Right lobe of liver (tissue), 6 donors: ENCODE measurements at regions not wholly inside any gene's neighbourhood (a gene's known extent, or its start where the extent isn't known, plus 50 kb on each side); places are given as distances from the start of the nearest gene placed in this dataset.
"Not testable (repeated sequence)": the region's sequence is repeated elsewhere in the genome, so short reads cannot be mapped to it uniquely, and the experiment has no call there.

ENCODE experiments used
- ATAC-seq, 4 donors: fragments of 200-7000 bp; cut with Tn5 transposase; one replicate each; pipeline ENCODE4 v1.9.1; 2020; ENCODE audit warnings: mild to moderate bottlenecking in 4 of 4, moderate library complexity in 4 of 4
- DNase-seq, 3 donors: peaks; one replicate each; pipeline ENCODE4 v3.0.0-alpha.2; 2020
- H3K27ac ChIP-seq, 3 donors: fragments of 200-600 bp; one replicate each; pipeline ENCODE4 v1.8.0; 2022
- H3K27me3 ChIP-seq, 2 donors: fragments of 200-600 bp; one replicate each; pipeline ENCODE4 v1.8.0; 2022
- H3K36me3 ChIP-seq, 4 donors: fragments of 200-600 bp; sonication (generic) in 1 of 4; one replicate each; pipeline versions ENCODE4 v1.5.1 to v1.8.0; 2017 to 2022; ENCODE audit warnings: control low read depth in 1 of 4
- H3K4me1 ChIP-seq, 4 donors: fragments of 200-600 bp; sonication (generic) in 1 of 4; one replicate each; pipeline versions ENCODE4 v1.5.1 to v1.8.0; 2017 to 2022; ENCODE audit warnings: control low read depth in 1 of 4
- H3K4me3 ChIP-seq, 3 donors: fragments of 200-600 bp; one replicate each; pipeline ENCODE4 v1.8.0; 2022
- H3K9me3 ChIP-seq, 4 donors: fragments of 200-600 bp; sonication (generic) in 1 of 4; one replicate each; pipeline versions ENCODE4 v1.5.1 to v1.8.0; 2017 to 2022; ENCODE audit warnings: control low read depth in 1 of 4
- POLR2A ChIP-seq: fragments of 450-650 bp; IDR thresholded peaks from one replicate; pipeline ENCODE4 v1.6.1; 2017; ENCODE audit warnings: antibody characterized with exemption, mild to moderate bottlenecking
- WGBS: methylation state at CpG from one replicate; pipeline ENCODE4 v1.1.6; 2018; ENCODE audit warnings: low coverage, low lambda C conversion rate; ENCODE audit not compliant: insufficient coverage; ENCODE audit errors: missing lambda C conversion rate; 5-methylcytosine and 5-hydroxymethylcytosine counted together
- intact Hi-C, 2 donors: fragments of 100-400 bp; cut with DNase I; formaldehyde crosslinking; loops; one replicate each; pipeline versions ENCODE4 v1.11.2 to v1.14.1; 2022
- TF ChIP-seq, protein P1 (sequence below), 4 donors: fragments of 200-600 bp in 3 of 4; fragments of 450-650 bp in 1 of 4; IDR thresholded peaks; one replicate each; pipeline versions ENCODE4 v1.5.1 to v1.8.0; 2016 to 2022; ENCODE audit warnings: antibody characterized with exemption in 4 of 4, mild to moderate bottlenecking in 2 of 4
- donor health status: DM: no; HTN: yes; CAD: no.
- donor health status: DM: no; HTN: no; CAD: no.
- donor health status: DM: no; HTN: no; CAD: no.
- donor health status: DM: no; HTN: yes; CAD: no.
- donor health status: DM: no; HTN: yes; CAD: no.

DNA sequence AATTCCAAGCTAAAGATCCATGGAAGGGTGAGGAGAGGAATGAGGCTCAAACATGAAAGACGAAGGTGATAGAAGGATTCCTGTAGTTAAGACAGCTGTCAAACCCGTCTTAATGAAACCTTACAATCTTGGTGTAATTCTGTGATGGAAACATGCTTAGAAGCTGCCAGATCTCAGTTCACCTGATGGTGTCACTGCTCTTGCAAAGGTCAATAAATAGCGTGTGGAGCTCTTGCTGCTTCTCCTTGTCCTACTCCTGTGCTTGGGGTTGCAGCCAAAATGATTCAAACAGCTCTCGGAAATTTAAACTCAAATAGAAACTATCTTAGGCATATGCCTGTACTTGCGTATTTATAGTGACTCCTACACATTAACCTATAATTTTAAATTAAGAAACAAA, 1705.0 kb downstream of the OLFM4 start:
- ATAC-seq: peak in 2 of 4 donors; percentile 21 to 70
- 33% methylated on average over 5 of the region's 5 CpGs for WGBS

DNA sequence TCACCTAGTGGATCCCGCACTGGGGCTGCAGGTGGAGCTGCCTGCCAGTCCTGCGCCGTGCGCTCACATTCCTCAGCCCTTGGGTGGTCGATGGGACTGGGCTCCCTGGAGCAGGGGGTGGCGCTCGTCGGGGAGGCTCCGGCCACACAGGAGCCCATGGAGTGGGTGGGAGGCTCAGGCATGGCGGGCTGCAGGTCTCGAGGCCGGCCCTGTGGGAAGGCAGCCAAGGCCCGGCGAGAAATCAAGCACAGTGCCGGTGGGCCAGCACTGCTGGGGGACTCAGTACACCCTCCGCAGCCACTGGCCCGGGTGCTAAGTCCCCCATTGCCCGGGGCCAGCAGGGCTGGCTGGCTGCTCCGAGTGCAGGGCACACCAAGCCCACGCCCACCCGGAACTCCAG, 1708.6 kb downstream of the OLFM4 start:
- intact Hi-C loops, ATAC-seq: not testable (repeated sequence)
- 100% methylated on average over 1 of the region's 21 CpGs for WGBS

More for the DNA sequence above, 1705.0 kb downstream of the OLFM4 start:
- Histone ChIP-seq H3K4me3 (no peak overlapping the region), H3K4me1 (no peaks in the 10 kb centered on the region), H3K27ac (no peak overlapping the region), H3K9me3 (no peaks in the 10 kb centered on the region), H3K36me3 (no peaks in the 10 kb centered on the region), H3K27me3 (no peaks in the 10 kb centered on the region)
- no peak for DNase-seq
- intact Hi-C loops: no loop called here
- TF ChIP-seq, protein P1, sequence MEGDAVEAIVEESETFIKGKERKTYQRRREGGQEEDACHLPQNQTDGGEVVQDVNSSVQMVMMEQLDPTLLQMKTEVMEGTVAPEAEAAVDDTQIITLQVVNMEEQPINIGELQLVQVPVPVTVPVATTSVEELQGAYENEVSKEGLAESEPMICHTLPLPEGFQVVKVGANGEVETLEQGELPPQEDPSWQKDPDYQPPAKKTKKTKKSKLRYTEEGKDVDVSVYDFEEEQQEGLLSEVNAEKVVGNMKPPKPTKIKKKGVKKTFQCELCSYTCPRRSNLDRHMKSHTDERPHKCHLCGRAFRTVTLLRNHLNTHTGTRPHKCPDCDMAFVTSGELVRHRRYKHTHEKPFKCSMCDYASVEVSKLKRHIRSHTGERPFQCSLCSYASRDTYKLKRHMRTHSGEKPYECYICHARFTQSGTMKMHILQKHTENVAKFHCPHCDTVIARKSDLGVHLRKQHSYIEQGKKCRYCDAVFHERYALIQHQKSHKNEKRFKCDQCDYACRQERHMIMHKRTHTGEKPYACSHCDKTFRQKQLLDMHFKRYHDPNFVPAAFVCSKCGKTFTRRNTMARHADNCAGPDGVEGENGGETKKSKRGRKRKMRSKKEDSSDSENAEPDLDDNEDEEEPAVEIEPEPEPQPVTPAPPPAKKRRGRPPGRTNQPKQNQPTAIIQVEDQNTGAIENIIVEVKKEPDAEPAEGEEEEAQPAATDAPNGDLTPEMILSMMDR (IDR thresholded peaks at IDR 0.05): no peak
- no peak for TF ChIP-seq POLR2A

DNA sequence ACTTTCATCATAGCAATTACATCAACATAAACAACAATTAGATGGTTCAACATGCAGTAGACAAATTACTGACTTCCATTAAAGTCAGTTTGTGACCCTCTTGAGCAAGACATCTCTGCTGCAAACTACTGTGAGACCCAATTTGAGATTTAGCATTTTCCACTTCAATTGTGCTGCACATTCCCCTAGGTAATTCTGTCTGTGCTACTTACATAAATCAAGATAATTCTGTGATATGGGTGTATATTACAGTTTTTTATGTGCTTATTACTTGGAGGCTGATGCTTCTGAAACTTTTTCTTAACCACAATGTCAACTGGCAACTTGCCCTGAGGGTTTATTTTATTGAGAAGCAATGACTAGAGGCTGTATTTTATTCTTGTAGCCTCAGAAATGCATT, 1714.4 kb downstream of the OLFM4 start:
- ATAC-seq: no peak
- no peak overlapping the region for H3K27ac ChIP-seq
- DNase-seq: no peak
- H3K27me3 ChIP-seq: no peaks in the 10 kb centered on the region
- no peaks in the 10 kb centered on the region for H3K36me3 ChIP-seq
- TF ChIP-seq, protein P1 (IDR thresholded peaks at IDR 0.05): no peak
- TF ChIP-seq POLR2A: no peak
- H3K4me1 ChIP-seq: no peaks in the 10 kb centered on the region
- no peak overlapping the region for H3K4me3 ChIP-seq
- H3K9me3 ChIP-seq: no peaks in the 10 kb centered on the region
- intact Hi-C loops: no loop called here

More for the DNA sequence above, 1708.6 kb downstream of the OLFM4 start:
- not testable (repeated sequence) for H3K9me3 ChIP-seq, H3K27me3 ChIP-seq, H3K27ac ChIP-seq, H3K4me3 ChIP-seq, H3K36me3 ChIP-seq, H3K4me1 ChIP-seq
- peak in 1 of 3 donors; percentile 39 for DNase-seq

DNA sequence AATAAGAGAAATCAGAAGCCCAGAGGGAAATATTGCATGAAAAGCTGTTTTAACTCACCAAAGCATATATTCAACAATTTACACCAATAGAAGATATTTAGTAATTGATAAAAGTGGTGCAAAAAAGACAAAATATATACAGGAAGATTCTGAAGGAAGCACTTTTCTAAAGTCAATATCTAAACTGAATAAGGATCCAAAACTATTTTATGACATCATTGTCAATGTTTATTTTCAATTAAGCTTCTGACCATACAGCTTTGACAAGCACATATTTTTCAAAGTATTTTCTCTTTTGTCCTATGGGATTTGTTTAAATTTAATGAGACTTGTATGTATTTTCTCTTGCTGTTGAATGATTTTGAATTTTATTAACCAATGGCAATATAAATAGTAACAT, 1716.1 kb downstream of the OLFM4 start:
- no peak overlapping the region for H3K27ac ChIP-seq
- no peak overlapping the region for H3K4me3 ChIP-seq
- no peak for DNase-seq
- intact Hi-C loops: no loop called here
- no peaks in the 10 kb centered on the region for H3K27me3 ChIP-seq
- H3K9me3 ChIP-seq: no peaks in the 10 kb centered on the region
- no peaks in the 10 kb centered on the region for H3K4me1 ChIP-seq
- no peak for ATAC-seq
- no peaks in the 10 kb centered on the region for H3K36me3 ChIP-seq
- TF ChIP-seq POLR2A: no peak
- TF ChIP-seq, protein P1 (IDR thresholded peaks at IDR 0.05): no peak

DNA sequence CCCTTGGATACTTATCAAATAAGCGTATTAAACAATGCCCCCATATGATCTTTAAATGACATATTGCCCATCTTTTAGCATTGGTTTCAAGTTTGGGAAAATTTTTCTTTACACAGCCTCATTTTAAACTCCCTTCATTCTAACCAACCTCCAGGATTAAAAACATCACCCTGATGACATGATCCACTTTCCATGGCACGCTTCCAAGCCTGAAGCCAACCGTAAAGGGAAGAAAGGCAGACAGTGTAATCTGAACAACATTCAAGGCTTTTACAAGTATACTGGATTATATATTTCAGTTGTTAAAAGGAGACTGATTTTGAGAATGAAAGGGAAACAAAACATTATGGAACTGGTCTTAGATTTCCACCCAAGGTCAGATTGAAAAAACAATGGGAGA, 1721.9 kb downstream of the OLFM4 start:
- intact Hi-C loops: no loop called here
- no peak for ATAC-seq

More for the DNA sequence above, 1721.9 kb downstream of the OLFM4 start:
- H3K9me3 ChIP-seq: no peaks in the 10 kb centered on the region
- 65% methylated on average over 3 of the region's 3 CpGs for WGBS
- no peaks in the 10 kb centered on the region for H3K4me1 ChIP-seq
- H3K36me3 ChIP-seq: no peaks in the 10 kb centered on the region
- no peak overlapping the region for H3K4me3 ChIP-seq
- H3K27ac ChIP-seq: no peak overlapping the region
- TF ChIP-seq POLR2A: no peak
- TF ChIP-seq, protein P1 (IDR thresholded peaks at IDR 0.05): no peak
- DNase-seq: no peak
- H3K27me3 ChIP-seq: no peaks in the 10 kb centered on the region
